Suprapubic skin (tissue), 3 donors: ENCODE measurements at regions not wholly inside any gene's neighbourhood (a gene's known extent, or its start where the extent isn't known, plus 50 kb on each side); places are given as distances from the start of the nearest gene placed in this dataset.
"Not testable (repeated sequence)": the region's sequence is repeated elsewhere in the genome, so short reads cannot be mapped to it uniquely, and the experiment has no call there.

Experiments used
- EP300 ChIP-seq: sonication (generic); formaldehyde crosslinking; IDR thresholded peaks from one replicate; pipeline ENCODE4 v1.6.1; 2017; ENCODE audit warnings: antibody characterized with exemption
- TF ChIP-seq, protein P1 (sequence below), 2 donors: fragments of 200-600 bp in 1 of 2; fragments of 450-650 bp in 1 of 2; sonication (generic) in 1 of 2; IDR thresholded peaks; one replicate each; pipeline ENCODE4 v1.5.1; 2016 to 2019; ENCODE audit warnings: antibody characterized with exemption in 2 of 2, mild to moderate bottlenecking in 1 of 2, moderate library complexity in 1 of 2

DNA sequence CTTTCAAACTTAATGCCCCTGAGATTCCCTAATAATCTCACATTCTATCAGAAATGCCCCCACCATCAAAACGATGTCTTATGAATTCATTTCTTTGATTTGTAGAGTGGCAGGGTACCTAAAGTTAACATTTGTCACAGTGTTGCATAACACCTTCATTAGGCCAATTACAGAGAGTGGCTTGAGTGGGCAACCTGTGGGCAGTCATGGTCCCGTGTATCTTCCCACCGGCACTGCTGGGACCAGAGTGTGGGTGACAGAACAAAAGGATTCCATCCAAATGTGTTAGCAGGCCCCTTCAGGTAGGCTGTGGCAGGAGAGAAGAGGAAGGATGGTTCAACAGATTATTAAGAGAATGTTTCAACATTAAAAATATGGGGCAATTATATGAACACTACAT is 788.8 kb upstream of the TPTE start:
- TF ChIP-seq EP300: not testable (repeated sequence)
- TF ChIP-seq, protein P1, sequence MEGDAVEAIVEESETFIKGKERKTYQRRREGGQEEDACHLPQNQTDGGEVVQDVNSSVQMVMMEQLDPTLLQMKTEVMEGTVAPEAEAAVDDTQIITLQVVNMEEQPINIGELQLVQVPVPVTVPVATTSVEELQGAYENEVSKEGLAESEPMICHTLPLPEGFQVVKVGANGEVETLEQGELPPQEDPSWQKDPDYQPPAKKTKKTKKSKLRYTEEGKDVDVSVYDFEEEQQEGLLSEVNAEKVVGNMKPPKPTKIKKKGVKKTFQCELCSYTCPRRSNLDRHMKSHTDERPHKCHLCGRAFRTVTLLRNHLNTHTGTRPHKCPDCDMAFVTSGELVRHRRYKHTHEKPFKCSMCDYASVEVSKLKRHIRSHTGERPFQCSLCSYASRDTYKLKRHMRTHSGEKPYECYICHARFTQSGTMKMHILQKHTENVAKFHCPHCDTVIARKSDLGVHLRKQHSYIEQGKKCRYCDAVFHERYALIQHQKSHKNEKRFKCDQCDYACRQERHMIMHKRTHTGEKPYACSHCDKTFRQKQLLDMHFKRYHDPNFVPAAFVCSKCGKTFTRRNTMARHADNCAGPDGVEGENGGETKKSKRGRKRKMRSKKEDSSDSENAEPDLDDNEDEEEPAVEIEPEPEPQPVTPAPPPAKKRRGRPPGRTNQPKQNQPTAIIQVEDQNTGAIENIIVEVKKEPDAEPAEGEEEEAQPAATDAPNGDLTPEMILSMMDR (IDR thresholded peaks at IDR 0.05): not testable (repeated sequence)
